ENCODE measurements at regions not wholly inside any gene's neighbourhood (a gene's known extent, or its start where the extent isn't known, plus 50 kb on each side); places are given as distances from the start of the nearest gene placed in this dataset.

DNA sequence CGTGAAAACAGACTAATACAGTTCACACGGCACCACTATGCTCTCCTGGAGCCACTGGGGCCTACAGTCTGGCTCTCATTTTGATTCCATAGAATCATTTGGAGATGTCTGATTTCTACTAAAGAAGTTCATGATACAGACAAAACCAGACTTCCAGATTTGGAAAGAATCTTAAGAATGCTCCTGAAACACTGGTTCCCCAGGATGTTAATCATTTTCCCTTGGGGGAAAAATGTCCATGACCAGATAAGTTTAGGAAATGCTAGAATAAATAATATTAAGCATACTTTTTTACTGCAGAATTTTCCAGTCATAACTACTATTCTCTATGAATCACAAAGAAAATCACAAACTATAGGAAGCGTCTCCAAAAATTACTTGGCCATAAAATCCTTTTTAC is 63.0 kb upstream of the RGS7 start:
- Histone ChIP-seq H3K27ac (ENCODE audit: low read depth, low read length) (no peak overlapping the region), H3K27me3 (ENCODE audit: insufficient read depth, low read length) (peaks cover 39% of the 10 kb centered on the region)
- over 99% methylated on average over 3 of the region's 3 CpGs for WGBS

DNA sequence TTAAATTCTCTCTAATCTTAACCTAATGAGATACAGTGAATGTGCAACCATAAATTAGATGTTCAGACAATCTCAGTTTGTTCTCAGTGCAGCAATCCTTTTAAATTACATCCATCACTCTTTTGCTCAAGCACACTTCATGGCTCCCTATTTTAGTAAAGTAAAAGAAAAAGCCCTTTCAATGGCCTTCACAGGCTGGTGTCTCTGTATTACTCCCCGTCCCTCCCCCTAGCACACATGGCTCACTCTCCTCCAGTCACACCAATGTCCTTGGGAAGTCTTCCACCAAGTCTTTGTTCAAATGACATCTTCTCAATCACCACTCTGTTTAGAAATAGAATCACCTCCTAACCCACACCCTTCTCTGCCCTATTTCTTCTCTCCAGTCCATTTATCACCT is 60.3 kb upstream of the RGS7 start:
- WGBS, result 92% methylated on average over 1 of the region's 1 CpG

More for the DNA sequence above, 63.0 kb upstream of the RGS7 start:
- H3K4me3 ChIP-seq (ENCODE audit: low read length), result no peak overlapping the region
- H3K4me1 ChIP-seq (ENCODE audit: insufficient read depth, low read length), result 0 out of 2 replicates have a peak, but pooled peaks cover 3% of the 10 kb centered on the region
- H3K9me3 ChIP-seq (ENCODE audit: insufficient read depth, low read depth, low read length), result no peaks in the 10 kb centered on the region
- H3K9ac ChIP-seq (ENCODE audit: low read depth, low read length), result no peak overlapping the region
- H3K36me3 ChIP-seq (ENCODE audit: insufficient read depth, low read length), result no peaks in the 10 kb centered on the region

GRCh38 chr1:241413974-241414373 is 57.0 kb upstream of the RGS7 start:
- Histone ChIP-seq H3K4me3 (ENCODE audit: low read length) (no peak overlapping the region), H3K9ac (ENCODE audit: low read depth, low read length) (no peak overlapping the region), H3K9me3 (ENCODE audit: insufficient read depth, low read depth, low read length) (no peaks in the 10 kb centered on the region), H3K36me3 (ENCODE audit: insufficient read depth, low read length) (no peaks in the 10 kb centered on the region), H3K27me3 (ENCODE audit: insufficient read depth, low read length) (no peaks in the 10 kb centered on the region), H3K27ac (ENCODE audit: low read depth, low read length) (no peak overlapping the region), H3K4me1 (ENCODE audit: insufficient read depth, low read length) (no peaks in the 10 kb centered on the region; the same call in 1 of the 2 replicates)
- 83% methylated on average over 3 of the region's 3 CpGs for WGBS

More for the DNA sequence above, 60.3 kb upstream of the RGS7 start:
- H3K9ac ChIP-seq (ENCODE audit: low read depth, low read length), result no peak overlapping the region
- H3K4me3 ChIP-seq (ENCODE audit: low read length), result no peak overlapping the region
- no peaks in the 10 kb centered on the region for H3K36me3 ChIP-seq (ENCODE audit: insufficient read depth, low read length)
- H3K27me3 ChIP-seq (ENCODE audit: insufficient read depth, low read length), result peaks cover 11% of the 10 kb centered on the region
- no peaks in the 10 kb centered on the region for H3K9me3 ChIP-seq (ENCODE audit: insufficient read depth, low read depth, low read length)
- no peaks in the 10 kb centered on the region; the same call in 1 of the 2 replicates for H3K4me1 ChIP-seq (ENCODE audit: insufficient read depth, low read length)
- no peak overlapping the region for H3K27ac ChIP-seq (ENCODE audit: low read depth, low read length)

DNA sequence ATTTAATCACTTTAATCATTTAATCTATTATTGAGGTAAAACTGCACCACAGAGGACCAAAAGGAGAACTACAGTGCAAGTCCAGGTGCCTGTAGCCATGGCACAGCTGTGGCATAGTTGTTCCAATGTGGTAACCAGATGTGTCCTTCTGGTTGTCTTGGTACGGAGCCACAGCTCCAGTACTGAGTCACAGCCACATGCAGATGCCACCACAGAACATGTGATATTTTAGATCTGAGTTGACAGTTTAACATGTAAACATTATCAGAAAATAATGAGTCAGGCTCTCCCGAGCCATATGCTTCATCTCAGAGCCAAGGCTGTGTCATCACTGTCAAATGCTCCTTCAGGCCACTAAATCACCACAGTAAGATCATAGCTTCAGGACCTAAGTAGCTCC is 56.4 kb upstream of the RGS7 start:
- Histone ChIP-seq H3K27ac (ENCODE audit: low read depth, low read length) (no peak overlapping the region), H3K4me1 (ENCODE audit: insufficient read depth, low read length) (no peaks in the 10 kb centered on the region; the same call in 1 of the 2 replicates), H3K9me3 (ENCODE audit: insufficient read depth, low read depth, low read length) (no peaks in the 10 kb centered on the region), H3K27me3 (ENCODE audit: insufficient read depth, low read length) (no peaks in the 10 kb centered on the region), H3K9ac (ENCODE audit: low read depth, low read length) (no peak overlapping the region), H3K36me3 (ENCODE audit: insufficient read depth, low read length) (no peaks in the 10 kb centered on the region), H3K4me3 (ENCODE audit: low read length) (no peak overlapping the region)
- 98% methylated on average over 2 of the region's 2 CpGs for WGBS

DNA sequence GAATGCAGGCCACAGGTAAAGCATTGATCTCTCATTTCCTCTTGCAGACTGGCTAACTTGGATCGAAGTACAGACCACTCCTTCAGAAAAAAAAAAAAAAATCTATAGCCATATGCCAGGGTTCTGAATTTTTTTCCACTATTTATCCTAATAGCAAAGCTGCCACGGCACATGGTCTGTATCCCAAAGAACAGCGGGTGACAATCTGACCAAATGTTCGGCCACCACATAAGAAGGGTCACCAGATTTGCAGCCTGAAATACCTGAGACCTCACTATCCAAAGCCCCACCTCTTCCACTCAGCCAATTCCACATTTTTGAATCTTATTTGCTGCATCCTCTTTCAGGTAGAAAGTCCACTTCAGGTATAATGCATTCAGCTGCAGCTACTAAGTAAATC is 55.6 kb upstream of the RGS7 start:
- Histone ChIP-seq H3K9ac (ENCODE audit: low read depth, low read length) (no peak overlapping the region), H3K27me3 (ENCODE audit: insufficient read depth, low read length) (no peaks in the 10 kb centered on the region), H3K27ac (ENCODE audit: low read depth, low read length) (no peak overlapping the region), H3K4me3 (ENCODE audit: low read length) (no peak overlapping the region), H3K9me3 (ENCODE audit: insufficient read depth, low read depth, low read length) (no peaks in the 10 kb centered on the region), H3K4me1 (ENCODE audit: insufficient read depth, low read length) (no peaks in the 10 kb centered on the region; the same call in 1 of the 2 replicates), H3K36me3 (ENCODE audit: insufficient read depth, low read length) (no peaks in the 10 kb centered on the region)
- WGBS, result 95% methylated on average over 4 of the region's 4 CpGs

GRCh38 chr1:241411776-241412338 is 54.9 kb upstream of the RGS7 start:
- H3K9me3 ChIP-seq (ENCODE audit: insufficient read depth, low read depth, low read length), result no peaks in the 10 kb centered on the region
- no peak overlapping the region for H3K9ac ChIP-seq (ENCODE audit: low read depth, low read length)
- H3K27ac ChIP-seq (ENCODE audit: low read depth, low read length), result no peak overlapping the region
- H3K4me3 ChIP-seq (ENCODE audit: low read length), result no peak overlapping the region
- H3K36me3 ChIP-seq (ENCODE audit: insufficient read depth, low read length), result no peaks in the 10 kb centered on the region
- no peaks in the 10 kb centered on the region; the same call in 1 of the 2 replicates for H3K4me1 ChIP-seq (ENCODE audit: insufficient read depth, low read length)
- 99% methylated on average over 6 of the region's 6 CpGs for WGBS
- H3K27me3 ChIP-seq (ENCODE audit: insufficient read depth, low read length), result no peaks in the 10 kb centered on the region

DNA sequence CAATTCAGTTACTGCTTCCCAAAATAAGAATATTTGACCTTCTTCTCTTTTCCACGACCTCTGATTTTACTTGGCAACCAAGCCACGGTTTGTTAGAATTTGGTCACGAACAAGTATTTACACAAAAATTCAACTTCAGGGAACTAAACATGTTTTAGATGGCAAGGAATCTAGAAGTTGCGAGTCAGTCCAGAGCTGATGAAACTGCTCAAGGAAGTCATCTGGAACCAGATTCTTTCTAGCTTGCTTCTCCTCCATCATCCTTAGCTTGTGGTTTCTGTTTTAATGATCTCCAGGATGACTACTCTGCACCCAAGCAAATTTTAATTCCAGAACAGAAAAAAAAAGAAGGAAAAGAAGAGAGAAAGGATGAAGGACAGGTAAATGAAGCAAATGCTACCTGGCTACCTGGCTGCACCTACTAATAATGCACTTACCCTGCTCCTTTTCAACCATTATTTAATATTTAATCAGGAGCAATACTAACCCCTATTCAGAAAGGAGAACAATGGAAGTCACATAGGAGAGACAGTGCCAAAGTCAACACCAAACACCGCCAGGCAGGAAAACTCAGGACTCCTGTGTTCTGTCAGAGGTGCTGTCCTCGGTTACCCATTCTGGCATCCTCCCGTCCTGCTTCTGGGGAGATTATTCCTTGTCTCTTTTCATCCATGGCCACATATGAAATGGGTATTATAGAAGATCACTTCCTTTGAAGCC is 54.2 kb upstream of the RGS7 start:
- Histone ChIP-seq H3K27ac (ENCODE audit: low read depth, low read length) (no peak overlapping the region), H3K27me3 (ENCODE audit: insufficient read depth, low read length) (no peaks in the 10 kb centered on the region), H3K4me1 (ENCODE audit: insufficient read depth, low read length) (no peaks in the 10 kb centered on the region; the same call in 1 of the 2 replicates), H3K36me3 (ENCODE audit: insufficient read depth, low read length) (no peaks in the 10 kb centered on the region), H3K4me3 (ENCODE audit: low read length) (no peak overlapping the region), H3K9me3 (ENCODE audit: insufficient read depth, low read depth, low read length) (no peaks in the 10 kb centered on the region), H3K9ac (ENCODE audit: low read depth, low read length) (no peak overlapping the region)
- 86% methylated on average over 7 of the region's 7 CpGs for WGBS

DNA sequence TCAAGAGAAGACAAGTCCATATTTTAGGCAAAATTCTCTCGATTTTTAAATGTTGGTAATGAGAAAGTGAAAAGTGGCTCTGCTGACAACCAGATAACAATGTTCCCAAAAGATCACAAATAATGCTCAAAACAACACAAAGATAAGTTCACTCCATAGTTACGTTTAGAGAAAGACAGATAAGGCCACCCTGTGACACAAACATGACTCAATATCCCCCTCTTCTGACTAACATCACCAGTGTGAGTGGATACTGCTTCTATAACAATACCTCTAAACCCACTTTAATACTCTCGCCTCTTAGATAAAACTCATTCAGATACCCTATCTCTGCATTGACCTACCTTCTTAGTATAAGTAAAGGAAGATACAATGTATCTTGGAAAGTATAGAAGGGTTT is 51.2 kb upstream of the RGS7 start:
- 86% methylated on average over 3 of the region's 3 CpGs for WGBS
- no peak overlapping the region for H3K4me3 ChIP-seq (ENCODE audit: low read length)
- no peaks in the 10 kb centered on the region for H3K27me3 ChIP-seq (ENCODE audit: insufficient read depth, low read length)
- H3K36me3 ChIP-seq (ENCODE audit: insufficient read depth, low read length), result no peaks in the 10 kb centered on the region
- H3K4me1 ChIP-seq (ENCODE audit: insufficient read depth, low read length), result no peaks in the 10 kb centered on the region
- no peaks in the 10 kb centered on the region for H3K9me3 ChIP-seq (ENCODE audit: insufficient read depth, low read depth, low read length)
- no peak overlapping the region for H3K27ac ChIP-seq (ENCODE audit: low read depth, low read length)
- no peak overlapping the region for H3K9ac ChIP-seq (ENCODE audit: low read depth, low read length)

Measured in HUES64 (cell line).